Choroid plexus epithelial cell (primary cell): ENCODE measurements at regions not wholly inside any gene's neighbourhood (a gene's known extent, or its start where the extent isn't known, plus 50 kb on each side); places are given as distances from the start of the nearest gene placed in this dataset.

Experiments
- DNase-seq: peaks from one replicate; pipeline ENCODE4 v3.0.0-alpha.2; 2010; ENCODE audit warnings: low read depth
- H3K4me3 ChIP-seq: 2 replicates; pipeline ENCODE4 v1.5.1; 2011; ENCODE audit warnings: low read depth, mild to moderate bottlenecking, control low read depth, low read length, moderate library complexity
- TF ChIP-seq, protein P1 (sequence below): conservative IDR thresholded peaks from 2 replicates; pipeline ENCODE4 v1.5.1; 2011; ENCODE audit warnings: low read depth, mild to moderate bottlenecking, control low read depth, inconsistent platforms, low read length, moderate library complexity

DNA sequence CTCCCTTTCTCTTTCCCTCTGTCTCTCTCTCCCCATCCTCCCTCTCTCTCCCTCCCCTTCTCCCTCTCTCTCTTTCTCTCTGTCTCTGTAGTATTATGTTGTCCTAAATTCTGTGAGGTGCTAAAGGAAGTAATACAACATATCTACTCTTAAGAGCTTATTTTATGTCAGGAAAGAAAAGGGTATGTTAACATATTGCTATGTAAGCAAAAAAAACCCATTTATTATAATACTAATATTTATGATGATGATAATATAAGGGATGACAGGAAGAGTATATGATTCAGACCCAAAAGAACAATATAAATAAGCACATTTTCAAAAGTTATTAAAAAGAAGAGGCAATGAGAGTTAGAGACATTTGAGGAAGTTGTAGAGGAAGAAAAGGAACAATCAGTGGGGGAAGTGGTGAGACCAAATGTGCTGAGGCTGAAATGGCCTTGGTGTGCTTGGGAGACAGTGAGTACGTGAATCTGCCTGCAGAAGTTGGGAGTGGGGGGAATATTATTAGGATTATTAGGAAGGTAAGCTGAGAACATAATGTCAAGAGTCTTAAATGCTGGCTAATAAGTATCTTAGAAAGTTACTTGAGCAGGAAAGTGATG, 303.6 kb upstream of the FERMT1 start:
- no peak overlapping the region for H3K4me3 ChIP-seq
- TF ChIP-seq, protein P1, sequence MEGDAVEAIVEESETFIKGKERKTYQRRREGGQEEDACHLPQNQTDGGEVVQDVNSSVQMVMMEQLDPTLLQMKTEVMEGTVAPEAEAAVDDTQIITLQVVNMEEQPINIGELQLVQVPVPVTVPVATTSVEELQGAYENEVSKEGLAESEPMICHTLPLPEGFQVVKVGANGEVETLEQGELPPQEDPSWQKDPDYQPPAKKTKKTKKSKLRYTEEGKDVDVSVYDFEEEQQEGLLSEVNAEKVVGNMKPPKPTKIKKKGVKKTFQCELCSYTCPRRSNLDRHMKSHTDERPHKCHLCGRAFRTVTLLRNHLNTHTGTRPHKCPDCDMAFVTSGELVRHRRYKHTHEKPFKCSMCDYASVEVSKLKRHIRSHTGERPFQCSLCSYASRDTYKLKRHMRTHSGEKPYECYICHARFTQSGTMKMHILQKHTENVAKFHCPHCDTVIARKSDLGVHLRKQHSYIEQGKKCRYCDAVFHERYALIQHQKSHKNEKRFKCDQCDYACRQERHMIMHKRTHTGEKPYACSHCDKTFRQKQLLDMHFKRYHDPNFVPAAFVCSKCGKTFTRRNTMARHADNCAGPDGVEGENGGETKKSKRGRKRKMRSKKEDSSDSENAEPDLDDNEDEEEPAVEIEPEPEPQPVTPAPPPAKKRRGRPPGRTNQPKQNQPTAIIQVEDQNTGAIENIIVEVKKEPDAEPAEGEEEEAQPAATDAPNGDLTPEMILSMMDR = no peak
- DNase-seq = no peak

DNA sequence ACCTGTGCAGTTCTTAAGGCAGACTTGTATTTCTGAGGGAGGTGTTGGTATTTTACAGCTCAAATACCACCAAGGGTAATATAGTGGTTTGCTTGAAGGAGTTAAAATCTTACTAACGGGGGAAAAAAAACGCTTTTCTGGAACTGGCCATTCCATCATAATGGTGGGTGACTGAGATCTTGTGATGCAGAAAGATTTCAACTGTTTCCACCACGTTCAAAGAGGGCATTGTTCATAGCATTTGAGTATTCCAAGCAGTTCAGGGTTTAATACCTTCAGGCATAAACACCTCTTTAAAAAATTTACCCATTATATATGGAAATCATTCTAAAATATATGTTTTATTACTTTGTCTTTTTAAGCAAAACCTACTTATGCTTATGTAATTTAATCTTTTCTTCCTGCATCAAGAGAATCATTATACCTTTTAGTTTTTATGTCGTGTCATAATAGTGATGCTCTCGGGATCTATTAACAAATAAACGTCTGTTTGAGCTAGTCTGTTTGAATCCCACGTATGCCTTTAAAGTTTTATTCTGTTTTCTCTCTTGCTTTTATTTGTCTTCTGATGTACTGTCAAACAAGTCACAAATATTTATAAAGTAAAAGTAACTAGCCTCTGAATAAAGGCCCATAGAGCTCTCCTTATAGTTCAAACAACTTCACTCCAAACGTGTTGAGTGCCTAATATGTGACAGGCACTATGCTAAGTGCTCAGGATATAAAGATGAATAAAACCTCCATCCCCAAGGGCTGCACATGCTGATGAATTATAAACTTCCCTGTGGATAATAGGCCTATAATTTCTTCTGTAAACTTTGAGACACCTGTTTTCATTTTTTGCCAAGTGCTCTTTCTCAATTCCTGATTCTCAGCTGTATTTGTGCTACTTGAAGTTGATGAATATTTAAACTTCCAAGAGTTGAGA, 298.8 kb upstream of the FERMT1 start:
- H3K4me3 ChIP-seq = no peak overlapping the region
- DNase-seq = no peak
- TF ChIP-seq, protein P1 = no peak

DNA sequence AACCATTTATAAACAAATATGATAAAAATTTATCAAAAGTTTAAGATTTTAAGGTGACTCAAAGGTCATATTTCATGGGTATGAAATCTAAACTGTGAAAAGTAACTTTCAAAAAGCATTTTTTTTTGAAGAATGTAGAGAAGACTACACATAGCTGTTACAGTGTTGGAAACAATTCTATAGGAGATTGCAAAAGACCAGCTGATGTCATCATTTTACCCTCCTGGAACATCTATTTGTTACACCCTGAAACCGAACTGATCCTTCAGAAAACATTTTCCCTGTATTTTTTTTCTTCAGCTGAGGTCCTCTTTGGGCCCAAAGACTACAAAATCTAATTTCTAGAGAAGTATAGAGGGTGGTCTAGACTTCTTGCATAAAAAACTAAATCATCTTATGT, 297.5 kb upstream of the FERMT1 start:
- TF ChIP-seq, protein P1 = no peak
- H3K4me3 ChIP-seq = no peak overlapping the region
- DNase-seq = peak; percentile 68

DNA sequence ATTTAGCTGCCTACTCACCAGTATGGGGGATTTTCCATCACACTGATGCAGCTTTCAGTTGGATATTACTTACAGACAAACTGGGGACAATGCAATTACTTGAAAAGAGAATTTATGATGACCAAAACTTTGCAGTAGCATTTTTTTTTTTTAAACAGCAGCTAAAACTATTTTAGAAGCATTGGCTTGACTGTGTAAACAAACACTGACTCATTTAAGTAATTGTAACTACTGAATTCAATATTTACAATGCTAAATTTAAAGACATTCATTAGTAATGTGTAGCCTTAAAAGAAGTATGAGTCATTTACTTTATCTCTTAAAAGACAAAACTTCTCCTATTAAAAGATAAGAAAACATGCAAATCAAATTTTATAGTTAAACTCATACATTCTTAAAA, 295.9 kb upstream of the FERMT1 start:
- H3K4me3 ChIP-seq = no peak overlapping the region
- DNase-seq = no peak
- TF ChIP-seq, protein P1 = no peak

DNA sequence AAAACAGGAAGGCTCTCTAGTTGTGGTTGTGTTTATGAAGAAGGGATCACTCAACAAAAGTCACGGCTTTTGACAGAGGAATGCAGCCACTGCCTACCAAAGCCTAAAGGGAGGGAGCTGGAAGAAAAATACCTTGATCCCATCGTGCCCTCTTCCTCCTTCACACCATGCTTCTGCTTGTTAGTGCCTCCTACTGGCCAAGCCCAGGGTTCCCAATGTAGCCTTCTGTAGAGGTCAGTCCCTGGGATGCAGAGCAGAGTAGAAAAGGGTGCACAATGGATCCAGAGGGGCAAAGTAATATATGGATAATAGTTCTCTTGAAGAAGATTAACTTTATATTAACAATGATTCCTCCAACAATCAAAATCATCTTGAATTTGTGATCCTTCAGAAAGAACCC, 293.5 kb upstream of the FERMT1 start:
- no peak for DNase-seq
- TF ChIP-seq, protein P1 = no peak
- H3K4me3 ChIP-seq = no peak overlapping the region

DNA sequence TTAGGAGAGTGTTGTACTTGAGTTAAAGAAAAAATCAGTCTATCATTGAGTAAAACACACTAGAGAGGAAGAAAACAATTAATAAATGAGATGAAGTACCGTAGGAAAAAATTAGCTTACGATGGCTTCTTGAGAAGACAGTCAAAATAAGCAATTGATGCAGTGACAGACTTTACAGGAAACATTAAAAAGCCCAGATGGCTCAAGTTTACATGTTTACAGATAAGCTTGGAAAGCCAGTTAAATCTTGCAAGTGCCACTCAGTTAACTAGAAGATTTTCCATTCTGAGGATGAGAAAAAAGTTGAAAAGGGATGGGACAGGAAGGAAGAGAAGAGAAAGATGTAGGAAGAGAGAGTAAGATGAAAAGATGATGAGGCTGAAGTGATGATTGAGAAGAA, 288.8 kb upstream of the FERMT1 start:
- TF ChIP-seq, protein P1 = no peak
- no peak for DNase-seq
- no peak overlapping the region for H3K4me3 ChIP-seq

DNA sequence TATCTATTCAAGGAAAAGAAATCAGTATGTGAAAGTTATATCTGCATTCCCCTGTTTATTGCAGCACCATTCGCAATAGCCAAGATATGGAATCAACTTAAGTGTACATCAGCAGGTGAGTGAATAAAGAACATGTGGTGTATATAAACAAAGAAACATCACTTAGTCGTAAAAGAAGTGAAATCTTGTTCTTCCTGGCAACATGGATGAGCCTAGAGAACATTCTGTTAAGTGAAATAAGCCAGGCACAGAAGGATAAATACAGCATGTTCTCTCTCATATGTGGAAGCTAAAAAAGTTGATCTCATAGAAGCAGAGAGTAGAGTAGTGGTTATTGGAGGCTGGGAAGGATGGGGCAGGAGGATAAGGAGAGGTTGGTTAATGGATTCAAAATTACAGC, 287.9 kb upstream of the FERMT1 start:
- TF ChIP-seq, protein P1 = no peak
- H3K4me3 ChIP-seq = no peak overlapping the region
- DNase-seq = no peak
